ENCODE measurements at regions not wholly inside any gene's neighbourhood (a gene's known extent, or its start where the extent isn't known, plus 50 kb on each side); places are given as distances from the start of the nearest gene placed in this dataset.

GRCh38 chr1:30272277-30273020 lies 450.9 kb downstream of the MATN1 start:
- TF ChIP-seq CTCF (IDR thresholded peaks at IDR 0.05) (no peak), EZH2phosphoT487 (IDR thresholded peaks at IDR 0.05) (no peak)

All from neural progenitor cell (in vitro differentiated cells).